AG04450 (cell line): ENCODE measurements at regions not wholly inside any gene's neighbourhood (a gene's known extent, or its start where the extent isn't known, plus 50 kb on each side); places are given as distances from the start of the nearest gene placed in this dataset.

Experiments used
- CTCF ChIA-PET: fragments of 300-600, 350-600 bp; formaldehyde crosslinking; extraction: SDS; loops from one replicate; lab custom pipeline; 2022; ENCODE audit warnings: antibody characterized with exemption, inconsistent platforms; lab: Charles Lee
- POLR2A ChIA-PET: fragments of 350-600 bp; formaldehyde crosslinking; extraction: SDS; loops from one replicate; lab custom pipeline; 2021; ENCODE audit warnings: antibody characterized with exemption, inconsistent platforms; lab: Yijun Ruan, JAX
- DNase-seq: peaks from one replicate; pipeline ENCODE4 v3.0.0-alpha.2; 2011; ENCODE audit warnings: low read depth, low spot score
- H3K27ac ChIP-seq: one replicate; pipeline ENCODE4 v1.5.1; 2012; ENCODE audit warnings: low read depth, low read length, control low read depth
- H3K27me3 ChIP-seq: one replicate; pipeline ENCODE4 v1.6.0; 2012; ENCODE audit warnings: low read length; ENCODE audit not compliant: control insufficient read depth, insufficient read depth
- H3K4me3 ChIP-seq: 2 replicates; pipeline ENCODE4 v1.5.1; 2011; ENCODE audit warnings: mild to moderate bottlenecking, low read depth, low read length, control low read depth
- H3K9me3 ChIP-seq: 2 replicates; pipeline ENCODE4 v1.5.1; 2012; ENCODE audit warnings: low read length; ENCODE audit not compliant: control insufficient read depth, insufficient read depth
- CTCF ChIP-seq: IDR thresholded peaks from 2 replicates; pipeline ENCODE4 v1.5.1; 2011; ENCODE audit warnings: low read depth, low read length, control low read depth, inconsistent platforms

DNA sequence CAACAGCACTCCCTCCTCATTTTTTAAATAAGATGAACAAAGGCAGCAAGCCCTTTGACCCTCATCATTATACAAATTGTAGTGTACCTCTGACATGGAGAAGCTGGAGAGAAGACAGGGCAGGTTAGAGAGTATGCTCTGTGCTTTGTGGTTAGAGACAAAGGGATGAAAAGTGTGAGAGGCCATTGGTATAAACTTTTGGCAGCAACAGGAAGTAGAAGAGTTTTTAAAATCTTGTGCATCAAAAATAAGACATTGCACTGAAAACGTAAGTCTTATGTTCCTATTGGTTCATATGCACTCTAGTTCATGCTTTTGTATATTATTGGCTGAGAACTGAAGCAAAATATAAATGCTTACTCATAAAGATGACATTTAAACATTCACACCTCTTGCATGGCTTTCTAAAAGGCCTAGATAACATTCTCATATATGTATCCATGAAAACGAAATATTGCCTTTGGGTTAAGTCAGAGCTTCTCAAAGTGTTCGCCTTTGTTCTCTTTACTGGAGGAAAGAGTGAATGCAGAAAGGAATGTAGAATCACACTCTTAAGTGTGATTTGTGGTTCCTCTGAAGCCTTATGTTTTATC lies 158.0 kb downstream of the PALM2AKAP2 start:
- H3K4me3 ChIP-seq, result no peak overlapping the region
- no peaks in the 10 kb centered on the region for H3K27me3 ChIP-seq
- ChIA-PET CTCF (no interaction called here), POLR2A (no interaction called here)
- no peaks in the 10 kb centered on the region for H3K9me3 ChIP-seq
- H3K27ac ChIP-seq, result no peak overlapping the region
- DNase-seq, result no peak
- no peak for TF ChIP-seq CTCF

GRCh38 chr9:109939698-109940342 lies 159.8 kb downstream of the PALM2AKAP2 start:
- POLR2A ChIA-PET, result no interaction called here
- no peak overlapping the region for H3K27ac ChIP-seq
- H3K27me3 ChIP-seq, result no peaks in the 10 kb centered on the region
- H3K9me3 ChIP-seq, result no peaks in the 10 kb centered on the region
- no peak for TF ChIP-seq CTCF
- H3K4me3 ChIP-seq, result no peak overlapping the region
- DNase-seq, result no peak
- CTCF ChIA-PET, result no interaction called here

DNA sequence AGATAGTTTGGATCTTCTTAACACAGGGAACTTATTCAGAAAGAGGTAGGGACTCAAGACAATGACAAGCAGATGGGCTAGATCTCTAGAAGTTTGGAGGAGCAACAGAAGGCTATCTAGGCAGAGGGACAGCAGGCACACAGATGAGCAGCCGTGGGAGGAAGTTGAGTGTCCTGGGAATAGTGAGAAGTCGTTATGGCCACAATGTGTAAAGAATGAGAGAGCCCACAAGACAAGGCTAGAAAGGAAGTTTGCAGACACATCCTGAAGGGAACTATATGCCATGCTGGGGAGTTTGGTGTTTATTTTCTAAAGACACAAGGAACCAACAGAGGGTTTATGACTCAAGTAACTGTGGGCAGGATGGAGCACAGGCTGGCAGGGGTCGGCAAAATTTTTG lies 160.6 kb downstream of the PALM2AKAP2 start:
- Histone ChIP-seq H3K9me3 (no peaks in the 10 kb centered on the region), H3K27me3 (no peaks in the 10 kb centered on the region), H3K4me3 (no peak overlapping the region), H3K27ac (no peak overlapping the region)
- TF ChIP-seq CTCF, result no peak
- ChIA-PET CTCF (no interaction called here), POLR2A (no interaction called here)
- no peak for DNase-seq

GRCh38 chr9:109941771-109942170 lies 161.8 kb downstream of the PALM2AKAP2 start:
- no peak for TF ChIP-seq CTCF
- DNase-seq, result no peak
- Histone ChIP-seq H3K4me3 (no peak overlapping the region), H3K27ac (no peak overlapping the region), H3K27me3 (no peaks in the 10 kb centered on the region), H3K9me3 (no peaks in the 10 kb centered on the region)
- ChIA-PET POLR2A (no interaction called here), CTCF (no interaction called here)

DNA sequence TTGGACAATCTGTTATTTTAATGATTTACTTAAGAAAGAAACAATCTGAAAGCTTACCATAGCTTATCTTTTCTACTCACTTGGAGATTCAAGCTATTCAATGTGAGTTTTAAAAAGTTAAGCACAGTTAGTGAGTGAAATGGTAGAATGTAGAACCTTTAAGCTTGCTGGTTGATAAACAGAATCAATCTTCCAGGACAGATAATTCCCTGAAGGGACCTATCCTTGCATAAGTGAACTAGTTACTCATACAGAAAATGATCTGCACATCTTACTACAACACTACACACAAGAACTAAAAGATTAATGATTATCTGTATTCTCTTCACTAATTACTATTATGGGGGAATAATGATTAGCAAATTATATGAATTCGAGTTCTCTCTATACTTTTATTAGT lies 165.6 kb downstream of the PALM2AKAP2 start:
- no peak for DNase-seq
- ChIA-PET POLR2A (no interaction called here), CTCF (interaction anchor here (0.6 to 1.3 kb wide), 3 partner anchors 22 to 112 kb away, joined by 3 to 5 read pairs (median 4); no protein-coding TSS in a partner anchor)
- H3K9me3 ChIP-seq, result no peaks in the 10 kb centered on the region
- no peak overlapping the region for H3K27ac ChIP-seq
- no peak for TF ChIP-seq CTCF
- H3K4me3 ChIP-seq, result no peak overlapping the region
- H3K27me3 ChIP-seq, result no peaks in the 10 kb centered on the region
